AG04450 (cell line): ENCODE measurements at regions not wholly inside any gene's neighbourhood (a gene's known extent, or its start where the extent isn't known, plus 50 kb on each side); places are given as distances from the start of the nearest gene placed in this dataset.

Experiments used
- CTCF ChIA-PET: fragments of 300-600, 350-600 bp; formaldehyde crosslinking; extraction: SDS; loops from one replicate; lab custom pipeline; 2022; ENCODE audit warnings: antibody characterized with exemption, inconsistent platforms; lab: Charles Lee
- POLR2A ChIA-PET: fragments of 350-600 bp; formaldehyde crosslinking; extraction: SDS; loops from one replicate; lab custom pipeline; 2021; ENCODE audit warnings: antibody characterized with exemption, inconsistent platforms; lab: Yijun Ruan, JAX
- DNase-seq: peaks from one replicate; pipeline ENCODE4 v3.0.0-alpha.2; 2011; ENCODE audit warnings: low read depth, low spot score
- H3K27ac ChIP-seq: one replicate; pipeline ENCODE4 v1.5.1; 2012; ENCODE audit warnings: low read depth, low read length, control low read depth
- H3K27me3 ChIP-seq: one replicate; pipeline ENCODE4 v1.6.0; 2012; ENCODE audit warnings: low read length; ENCODE audit not compliant: control insufficient read depth, insufficient read depth
- H3K4me3 ChIP-seq: 2 replicates; pipeline ENCODE4 v1.5.1; 2011; ENCODE audit warnings: mild to moderate bottlenecking, low read depth, low read length, control low read depth
- H3K9me3 ChIP-seq: 2 replicates; pipeline ENCODE4 v1.5.1; 2012; ENCODE audit warnings: low read length; ENCODE audit not compliant: control insufficient read depth, insufficient read depth
- TF ChIP-seq, protein P1 (sequence below): IDR thresholded peaks from 2 replicates; pipeline ENCODE4 v1.5.1; 2011; ENCODE audit warnings: low read depth, low read length, control low read depth, inconsistent platforms

DNA sequence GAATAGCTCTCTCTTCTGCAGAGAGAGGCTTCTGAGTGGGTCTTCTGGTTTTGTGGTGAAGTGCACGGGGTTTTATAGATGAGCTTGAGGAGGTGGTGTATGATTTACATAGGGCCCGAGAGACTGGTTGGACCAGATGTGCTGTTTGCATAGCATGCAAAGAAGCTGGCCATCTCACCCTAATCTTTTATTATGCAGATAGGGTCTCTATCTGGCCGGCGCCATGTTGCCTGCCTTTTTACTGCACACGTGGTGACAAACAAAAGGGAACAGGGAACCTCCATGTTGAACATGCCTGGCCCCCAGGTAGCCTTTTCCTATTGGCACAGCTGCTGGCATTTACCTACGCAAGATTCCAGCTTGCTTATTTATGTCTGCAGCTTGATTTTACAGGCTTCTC lies 473.3 kb upstream of the FAM47C start:
- TF ChIP-seq, protein P1, sequence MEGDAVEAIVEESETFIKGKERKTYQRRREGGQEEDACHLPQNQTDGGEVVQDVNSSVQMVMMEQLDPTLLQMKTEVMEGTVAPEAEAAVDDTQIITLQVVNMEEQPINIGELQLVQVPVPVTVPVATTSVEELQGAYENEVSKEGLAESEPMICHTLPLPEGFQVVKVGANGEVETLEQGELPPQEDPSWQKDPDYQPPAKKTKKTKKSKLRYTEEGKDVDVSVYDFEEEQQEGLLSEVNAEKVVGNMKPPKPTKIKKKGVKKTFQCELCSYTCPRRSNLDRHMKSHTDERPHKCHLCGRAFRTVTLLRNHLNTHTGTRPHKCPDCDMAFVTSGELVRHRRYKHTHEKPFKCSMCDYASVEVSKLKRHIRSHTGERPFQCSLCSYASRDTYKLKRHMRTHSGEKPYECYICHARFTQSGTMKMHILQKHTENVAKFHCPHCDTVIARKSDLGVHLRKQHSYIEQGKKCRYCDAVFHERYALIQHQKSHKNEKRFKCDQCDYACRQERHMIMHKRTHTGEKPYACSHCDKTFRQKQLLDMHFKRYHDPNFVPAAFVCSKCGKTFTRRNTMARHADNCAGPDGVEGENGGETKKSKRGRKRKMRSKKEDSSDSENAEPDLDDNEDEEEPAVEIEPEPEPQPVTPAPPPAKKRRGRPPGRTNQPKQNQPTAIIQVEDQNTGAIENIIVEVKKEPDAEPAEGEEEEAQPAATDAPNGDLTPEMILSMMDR, result no peak
- ChIA-PET POLR2A (no interaction called here), CTCF (no interaction called here)
- Histone ChIP-seq H3K27ac (no peak overlapping the region), H3K9me3 (no peaks in the 10 kb centered on the region), H3K27me3 (no peaks in the 10 kb centered on the region), H3K4me3 (no peak overlapping the region)
- DNase-seq, result no peak

DNA sequence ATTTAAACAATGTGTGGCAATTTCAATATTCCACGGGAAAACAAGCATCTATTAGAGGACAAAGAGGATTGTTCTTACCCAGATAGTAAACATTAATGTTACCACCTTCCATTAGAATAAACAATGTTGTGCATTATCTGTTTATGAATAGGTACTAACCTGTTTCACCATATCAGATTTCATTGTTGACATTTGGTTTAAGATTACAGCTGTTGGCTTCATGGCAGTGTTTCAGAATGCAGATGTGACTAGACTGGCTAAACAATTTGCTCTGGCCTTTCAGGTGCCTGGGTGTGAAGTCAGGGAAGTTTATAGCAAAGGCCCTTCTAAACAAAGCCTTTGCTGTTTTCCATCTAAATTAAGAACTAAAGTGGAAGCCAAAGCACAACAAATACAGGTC lies 464.7 kb upstream of the FAM47C start:
- Histone ChIP-seq H3K4me3 (no peak overlapping the region), H3K27me3 (no peaks in the 10 kb centered on the region), H3K9me3 (no peaks in the 10 kb centered on the region), H3K27ac (no peak overlapping the region)
- TF ChIP-seq, protein P1, result no peak
- CTCF ChIA-PET, result no interaction called here
- POLR2A ChIA-PET, result no interaction called here
- no peak for DNase-seq

DNA sequence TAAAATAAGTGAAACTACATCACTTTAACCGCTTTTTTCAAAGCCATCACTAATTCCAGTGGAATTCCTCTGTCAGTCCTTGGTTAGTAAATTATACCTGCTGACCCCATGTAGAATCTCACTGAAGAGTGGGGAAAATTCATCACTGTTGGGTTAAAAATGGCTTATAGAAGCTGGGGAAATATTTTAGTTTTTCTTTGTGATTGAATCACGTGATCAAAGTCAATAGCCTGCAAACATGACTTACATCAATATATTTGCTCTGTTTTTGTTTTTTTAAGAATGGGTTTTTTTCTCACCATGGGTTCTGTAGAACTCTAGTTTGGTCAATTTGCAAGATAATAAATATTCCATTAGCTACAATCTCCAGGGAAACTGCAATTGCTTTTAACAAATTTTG lies 445.2 kb upstream of the FAM47C start:
- POLR2A ChIA-PET, result no interaction called here
- TF ChIP-seq, protein P1, result no peak
- Histone ChIP-seq H3K27ac (no peak overlapping the region), H3K9me3 (no peaks in the 10 kb centered on the region), H3K27me3 (no peaks in the 10 kb centered on the region), H3K4me3 (no peak overlapping the region)
- DNase-seq, result no peak
- CTCF ChIA-PET, result no interaction called here

DNA sequence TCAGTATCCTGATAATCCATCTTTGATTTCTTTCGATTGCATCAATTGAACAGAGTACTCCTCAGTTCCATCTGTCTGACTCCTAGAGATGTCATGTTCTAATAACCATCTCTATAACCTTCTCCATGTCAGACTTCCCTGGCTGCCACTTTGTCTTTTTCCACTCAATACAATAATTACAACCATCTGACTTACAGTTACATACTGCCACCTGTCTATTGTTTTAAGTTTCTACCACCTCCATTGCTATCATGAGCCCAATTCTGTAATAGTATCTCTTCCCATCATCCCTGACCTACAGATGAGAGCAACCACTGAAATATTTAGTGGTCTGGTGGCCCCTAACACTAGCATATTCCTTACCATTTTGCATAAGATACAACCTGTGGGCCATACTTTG lies 439.2 kb upstream of the FAM47C start:
- CTCF ChIA-PET, result no interaction called here
- Histone ChIP-seq H3K4me3 (no peak overlapping the region), H3K27ac (no peak overlapping the region), H3K27me3 (no peaks in the 10 kb centered on the region), H3K9me3 (no peaks in the 10 kb centered on the region)
- DNase-seq, result no peak
- POLR2A ChIA-PET, result no interaction called here
- TF ChIP-seq, protein P1, result no peak

DNA sequence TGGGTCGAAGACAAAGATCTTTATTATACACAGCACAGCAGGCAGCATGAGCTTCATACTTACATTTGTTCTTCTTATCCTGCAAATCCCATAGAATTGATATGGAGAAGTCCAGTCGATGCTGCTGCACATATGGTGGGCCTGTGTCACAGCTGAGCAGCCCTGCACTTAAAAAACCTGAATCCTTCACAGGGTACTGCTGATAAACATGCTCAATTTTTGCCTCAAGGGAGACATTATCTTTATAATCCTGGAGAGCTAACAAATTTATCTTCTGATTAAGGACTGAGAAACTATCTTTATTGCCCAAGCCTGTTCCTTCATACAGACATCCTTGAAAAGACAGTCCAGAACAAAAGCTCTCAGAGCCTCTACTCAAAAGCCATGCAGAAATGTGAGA lies 434.4 kb upstream of the FAM47C start:
- TF ChIP-seq, protein P1, result no peak
- POLR2A ChIA-PET, result no interaction called here

More for the DNA sequence above, 434.4 kb upstream of the FAM47C start:
- CTCF ChIA-PET, result no interaction called here
- no peaks in the 10 kb centered on the region for H3K9me3 ChIP-seq
- H3K27ac ChIP-seq, result no peak overlapping the region
- DNase-seq, result no peak
- no peak overlapping the region for H3K4me3 ChIP-seq
- no peaks in the 10 kb centered on the region for H3K27me3 ChIP-seq
